ENCODE measurements at regions not wholly inside any gene's neighbourhood (a gene's known extent, or its start where the extent isn't known, plus 50 kb on each side); places are given as distances from the start of the nearest gene placed in this dataset.

DNA sequence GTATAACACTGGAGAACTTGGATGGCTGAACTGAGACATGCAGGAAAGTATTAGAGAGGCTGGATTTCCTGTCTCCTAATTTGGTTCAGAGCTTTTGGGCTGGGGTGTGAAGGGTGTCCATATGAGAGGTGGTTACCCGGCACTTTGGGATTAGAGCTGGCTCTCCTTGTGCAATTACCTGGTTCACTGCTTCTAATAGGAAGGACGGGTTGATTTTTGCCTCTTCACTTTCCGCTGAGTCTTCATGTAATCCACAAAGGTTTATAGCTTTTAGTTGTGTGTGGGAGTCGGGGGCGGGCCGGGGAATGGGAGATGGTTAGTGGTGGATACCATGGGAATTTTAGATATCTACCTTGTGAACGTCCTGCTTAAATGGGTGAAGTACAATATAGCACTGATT, 151.5 kb downstream of the BTBD3 start:
- H3K9me1 ChIP-seq (ENCODE audit: control insufficient read depth, insufficient read depth, low read length): no peaks in the 10 kb centered on the region
- no peaks in the 10 kb centered on the region for H3K9me3 ChIP-seq (replicated peaks; ENCODE audit: control insufficient read depth, insufficient read depth, low read depth, low read length)
- FAIRE-seq (no peak), ATAC-seq (no peak), DNase-seq (ENCODE audit: extremely low read depth in 1 of 4, low spot score in 3 of 4) (no peak)
- H3K79me2 ChIP-seq (ENCODE audit: control insufficient read depth, insufficient read depth, low read length): no peaks in the 10 kb centered on the region
- 0% methylated on average over 7 of the region's 7 CpGs for WGBS (ENCODE audit: insufficient coverage, low coverage, missing lambda C conversion rate)
- CTCF ChIA-PET (ENCODE audit: low intra/inter-chr PET ratio): no interaction called here
- no TSS peak for BruUV-seq (replicated peaks)
- no peak overlapping the region for H3K4me2 ChIP-seq (ENCODE audit: insufficient read depth, low read length)
- no peaks in the 10 kb centered on the region for H3K36me3 ChIP-seq (ENCODE audit: control insufficient read depth, insufficient read depth, low read length)
- no peaks in the 10 kb centered on the region for H3K4me1 ChIP-seq (replicated peaks in 1 of 2; ENCODE audit: control insufficient read depth in 2 of 2, insufficient read depth in 2 of 2, low read length in 2 of 2)
- no peak for TF ChIP-seq BACH1 (tag; IDR thresholded peaks at IDR 0.05)
- TF ChIP-seq ZBTB1 (CRISPR knock-in tag; IDR thresholded peaks at IDR 0.05; ENCODE audit: borderline replicate concordance, low read depth): no peak
- no peak for TF ChIP-seq HDAC3 (IDR thresholded peaks at IDR 0.05; ENCODE audit: borderline replicate concordance, partially characterized antibody)
- no peak for TF ChIP-seq TAF1 (IDR thresholded peaks at IDR 0.05; ENCODE audit: control insufficient read depth, extremely low read depth, insufficient read depth, low read length, severe bottlenecking)
- no peak for TF ChIP-seq ZFPM2 (CRISPR knock-in tag; IDR thresholded peaks at IDR 0.05)
- no peak for TF ChIP-seq MTF1 (CRISPR knock-in tag; IDR thresholded peaks at IDR 0.05; ENCODE audit: borderline replicate concordance)
- TF ChIP-seq RHOXF2B (CRISPR knock-in tag; conservative IDR thresholded peaks at IDR 0.05): no peak
- in situ Hi-C loops (cut with MboI): no loop called here
- no peak overlapping the region for H3K9ac ChIP-seq (ENCODE audit: insufficient read depth in 1 of 2, low read depth in 2 of 2, low read length in 2 of 2)
- H4K20me1 ChIP-seq (replicated peaks; ENCODE audit: control insufficient read depth, insufficient read depth, low read length): no peaks in the 10 kb centered on the region
- POLR2A ChIA-PET: interaction anchor here (0.7 kb wide), 1 partner anchor 1023 kb away, joined by 4 read pairs; no protein-coding TSS in a partner anchor
- no peak overlapping the region for H3K4me3 ChIP-seq
- H2AFZ ChIP-seq (ENCODE audit: low read depth, low read length): no peak overlapping the region
- H3K27ac ChIP-seq (ENCODE audit: extremely low read depth, low read depth, low read length): no peak overlapping the region
- intact Hi-C loops (cut with micrococcal nuclease): no loop called here
- H3K27me3 ChIP-seq (ENCODE audit: control insufficient read depth in 2 of 2, insufficient read depth in 2 of 2, low read length in 2 of 2): no peaks in the 10 kb centered on the region
